Stimulated activated CD4-positive, alpha-beta T cell treated with anti-CD3 and anti-CD28 coated beads, TNF-alpha, amount 100 ng/mL, for 48 hours (primary cell): ENCODE measurements at regions not wholly inside any gene's neighbourhood (a gene's known extent, or its start where the extent isn't known, plus 50 kb on each side); places are given as distances from the start of the nearest gene placed in this dataset.
"Not testable (repeated sequence)": the region's sequence is repeated elsewhere in the genome, so short reads cannot be mapped to it uniquely, and the experiment has no call there.

ENCODE experiments used
- DNase-seq, 3 donors: peaks; one replicate each; pipeline ENCODE4 v3.0.0-alpha.2; 2020; ENCODE audit warnings: low read depth in 3 of 3

DNA sequence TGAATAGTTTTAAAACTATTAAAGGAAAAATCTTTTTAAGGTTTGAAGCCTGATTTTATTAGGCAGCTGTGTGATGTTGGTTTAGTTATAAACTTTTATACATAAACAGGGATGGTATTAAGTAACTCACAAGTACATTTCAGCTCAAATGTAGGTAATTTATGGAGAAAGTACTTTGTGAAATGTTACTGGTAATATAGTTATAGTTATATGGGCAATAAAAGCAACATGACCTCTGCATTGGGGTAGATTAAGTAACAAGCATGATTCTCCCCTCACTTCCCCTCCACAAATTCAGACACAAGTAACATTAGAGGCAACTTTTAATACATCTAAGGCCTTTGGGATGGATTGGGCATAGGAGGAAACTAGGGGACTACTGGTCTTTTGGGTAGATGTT, 154.3 kb upstream of the ID4 start:
- no peak for DNase-seq

DNA sequence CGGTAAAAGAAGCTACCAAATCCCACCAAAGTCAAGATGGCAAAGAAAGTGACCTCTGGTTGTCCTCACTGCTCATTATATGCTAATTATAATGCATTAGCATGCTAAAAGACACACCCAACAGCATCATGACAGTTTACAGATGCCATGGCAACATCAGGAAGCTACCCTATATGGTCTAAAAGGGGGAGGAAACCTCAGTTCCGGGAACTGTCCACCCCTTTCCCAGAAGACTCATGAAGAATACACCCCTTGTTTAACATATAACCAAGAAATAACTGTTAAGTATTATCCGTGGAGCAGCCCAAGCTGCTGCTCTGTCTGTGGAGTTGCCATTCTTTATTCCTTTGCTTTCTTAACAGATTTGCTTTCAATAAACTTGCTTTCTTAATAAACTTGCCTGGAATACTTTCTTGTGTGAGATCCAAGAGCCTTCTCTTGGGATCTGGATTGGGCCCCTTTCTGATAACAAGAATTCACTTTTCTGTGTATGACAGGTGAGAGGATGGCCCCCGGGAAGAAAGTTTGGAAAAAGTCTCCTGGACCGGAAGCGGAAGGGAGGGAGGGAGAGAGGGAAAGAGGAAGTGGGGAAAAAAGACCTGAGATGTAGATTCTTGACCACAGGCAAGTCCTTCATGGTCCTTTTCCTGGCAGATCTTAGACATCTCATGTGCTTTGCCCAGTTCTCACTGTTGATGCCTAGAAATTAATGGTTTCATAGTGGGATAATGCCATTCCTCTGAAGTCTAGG, 146.7 kb upstream of the ID4 start:
- DNase-seq, result no peak

DNA sequence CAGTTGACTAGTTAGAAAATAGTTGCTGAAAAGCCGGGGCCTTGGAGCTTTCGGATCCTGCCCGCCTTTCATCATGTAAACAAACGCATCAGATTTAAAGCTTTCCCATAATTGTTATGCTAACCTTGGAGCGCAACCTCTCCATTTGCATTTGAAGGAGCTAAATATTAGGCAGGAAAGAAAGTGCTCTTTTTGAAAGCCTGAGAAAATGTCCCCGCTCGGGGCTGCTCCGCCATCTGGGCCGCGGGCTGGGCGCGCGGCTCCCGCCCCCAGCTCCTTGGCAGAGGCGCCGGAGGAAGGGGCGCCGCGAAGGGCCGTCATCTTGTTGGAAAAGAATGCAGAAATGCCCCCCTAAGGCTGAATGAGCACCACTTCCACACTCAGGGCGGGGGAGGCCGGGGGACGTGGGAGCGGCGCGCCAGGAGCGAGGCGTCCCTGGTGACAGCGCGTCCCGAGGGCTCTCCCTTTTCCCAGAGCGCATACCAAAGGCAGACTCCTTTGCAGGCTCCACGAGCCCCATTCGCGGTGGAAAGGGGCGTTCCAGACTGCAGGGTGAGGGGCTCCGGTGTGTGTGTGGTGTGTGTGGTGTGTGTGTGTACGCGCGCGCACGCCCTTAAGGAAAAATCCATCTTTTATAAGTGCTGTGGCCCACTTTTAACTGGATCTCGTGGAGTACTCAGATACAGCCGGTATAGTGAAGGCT, 145.6 kb upstream of the ID4 start:
- DNase-seq, result no peak

DNA sequence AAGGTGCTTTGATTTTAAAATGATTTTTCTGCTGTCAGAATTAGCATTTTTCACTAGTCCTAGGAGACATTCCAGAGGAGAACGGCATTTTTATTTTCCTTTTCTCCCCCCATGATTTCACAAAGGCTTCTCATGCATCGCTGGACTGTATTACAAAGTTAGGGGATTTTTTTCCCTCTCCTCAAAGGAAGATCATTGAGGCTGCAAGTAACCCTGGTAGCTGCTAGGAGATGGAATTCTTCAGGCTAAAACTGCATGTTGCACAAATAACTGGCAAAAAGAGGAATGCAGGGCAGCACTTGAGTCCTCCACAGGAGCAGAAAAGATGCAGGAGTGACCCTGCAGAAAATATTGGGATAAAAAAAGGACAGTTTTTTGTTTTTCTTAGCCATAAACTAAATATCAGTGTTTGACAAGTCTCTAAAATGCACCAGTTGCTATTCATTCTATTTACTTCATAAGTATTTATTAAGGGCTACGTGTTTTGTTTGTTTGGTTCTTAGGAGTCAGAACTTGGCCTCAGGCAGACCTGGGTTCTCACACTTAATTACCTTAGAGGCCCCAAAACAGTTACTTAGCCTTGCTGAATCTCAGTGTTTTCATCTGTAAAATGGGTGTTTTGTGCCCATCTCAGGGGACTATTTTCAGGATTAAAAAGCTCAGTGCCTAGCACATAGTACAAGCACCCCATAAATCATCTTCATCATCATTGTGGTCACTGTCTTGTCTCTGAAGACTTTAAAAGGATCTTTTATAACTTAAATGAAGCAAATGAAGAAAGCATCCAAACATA, 144.5 kb upstream of the ID4 start:
- no peak for DNase-seq

DNA sequence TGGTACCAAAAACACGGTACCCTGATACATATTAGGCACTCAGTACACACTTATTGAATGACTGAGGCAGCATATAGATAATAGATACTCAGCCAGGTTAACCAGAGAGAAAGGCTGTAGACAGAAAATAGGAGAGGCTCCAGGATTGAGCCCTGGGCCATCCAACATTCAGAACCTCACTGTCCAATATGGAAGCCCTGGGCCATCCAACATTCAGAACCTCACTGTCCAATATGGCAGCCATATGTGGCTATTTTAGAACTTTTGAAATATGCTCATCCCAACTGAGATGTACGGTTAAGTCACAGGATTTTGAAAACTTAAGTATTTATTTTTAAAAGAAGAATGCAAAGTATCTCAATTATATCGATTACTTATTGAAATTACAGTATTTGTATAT, 142.5 kb upstream of the ID4 start:
- DNase-seq, result no peak

DNA sequence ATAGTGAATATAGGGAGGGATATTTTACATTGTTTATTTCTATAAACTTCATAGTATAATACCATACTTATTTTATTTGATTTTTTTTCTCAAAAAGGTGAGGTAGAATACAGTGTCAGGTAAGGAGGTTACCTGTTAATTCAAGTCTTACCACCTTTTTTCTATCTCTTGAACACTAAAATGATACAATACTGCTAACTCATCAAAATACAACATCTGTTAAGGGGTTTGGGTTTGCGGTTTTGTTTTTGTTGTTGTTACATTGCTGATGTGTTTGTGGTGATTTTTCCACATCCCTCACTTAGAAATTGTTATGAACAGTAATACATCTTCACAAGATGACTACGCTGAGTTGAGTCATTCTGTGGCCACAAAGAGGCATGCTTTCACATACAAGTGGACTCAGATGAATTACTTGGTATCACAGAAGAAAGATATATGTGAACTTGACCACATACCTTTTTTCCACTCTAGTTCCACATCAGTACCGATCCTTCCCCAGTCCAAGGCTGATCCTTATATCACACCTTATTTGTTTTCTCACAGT, 139.4 kb upstream of the ID4 start:
- DNase-seq, result no peak

DNA sequence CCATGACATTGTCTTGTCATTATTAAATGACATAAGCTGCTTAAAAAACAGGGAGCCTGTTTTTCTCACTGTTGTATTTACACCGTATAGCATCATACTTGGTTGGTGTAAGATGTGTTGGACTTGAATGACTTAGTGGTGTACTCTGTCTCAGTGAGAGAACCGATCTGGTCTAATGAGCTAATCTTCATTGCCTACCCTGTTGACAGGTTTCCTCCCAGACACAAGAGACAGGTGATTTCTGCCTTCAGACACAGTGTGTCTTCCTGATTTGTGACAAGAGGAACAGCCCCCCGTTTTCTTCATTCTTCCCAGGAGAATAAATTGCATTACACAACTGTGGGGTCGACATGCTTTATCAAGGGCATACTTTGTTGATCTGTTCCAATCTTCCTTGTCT, 137.2 kb upstream of the ID4 start:
- no peak for DNase-seq

DNA sequence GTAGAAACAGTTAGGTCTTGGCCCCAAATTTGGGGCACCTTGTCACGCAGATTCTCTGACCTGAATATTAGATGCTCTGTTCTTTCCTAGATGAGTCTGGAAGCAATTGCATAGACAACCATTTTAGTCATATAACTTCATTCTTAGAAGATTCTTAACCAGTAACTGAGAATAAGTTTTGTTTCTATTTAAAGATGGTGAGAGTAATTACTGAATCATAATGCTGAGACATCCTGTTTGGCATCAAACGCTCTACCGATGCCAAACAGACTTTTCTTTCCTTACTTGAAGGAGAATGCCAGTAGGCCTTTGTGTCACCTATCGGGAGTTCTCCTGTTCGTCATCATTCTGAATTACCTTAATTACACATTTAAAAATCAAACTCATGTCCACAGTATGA, 131.6 kb upstream of the ID4 start:
- DNase-seq, result no peak

DNA sequence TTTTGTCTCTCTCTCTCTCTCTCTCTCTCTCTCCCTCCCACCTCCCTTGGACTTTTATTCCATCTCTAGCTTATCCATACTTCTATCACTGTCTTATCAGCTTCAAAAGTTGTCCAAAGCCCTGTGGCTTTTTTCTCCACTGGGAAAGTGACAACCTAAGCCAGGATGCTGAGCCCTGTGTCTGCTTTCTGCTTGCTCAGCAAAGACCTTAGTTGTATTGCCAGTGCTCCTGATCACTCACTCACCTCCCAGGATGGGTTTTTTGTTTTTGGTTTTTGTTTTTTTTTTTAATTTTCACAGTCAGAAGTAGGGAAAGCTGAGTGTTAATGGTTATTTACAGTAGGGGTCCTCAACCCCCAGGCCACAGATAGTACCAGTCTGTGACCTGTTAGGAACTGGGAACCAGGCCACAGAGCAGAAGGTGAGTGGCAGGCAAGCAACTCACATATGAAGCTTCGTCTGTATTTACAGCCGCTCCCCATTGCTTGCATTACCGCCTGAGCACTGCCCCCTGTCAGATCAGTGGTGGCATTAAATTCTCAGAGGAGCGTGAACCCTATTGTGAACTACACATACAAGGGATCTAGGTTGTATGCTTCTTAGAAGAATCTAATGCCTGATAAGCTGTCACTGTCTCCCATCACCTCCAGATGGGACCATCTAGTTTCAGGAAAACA, 125.0 kb upstream of the ID4 start:
- DNase-seq, result no peak

DNA sequence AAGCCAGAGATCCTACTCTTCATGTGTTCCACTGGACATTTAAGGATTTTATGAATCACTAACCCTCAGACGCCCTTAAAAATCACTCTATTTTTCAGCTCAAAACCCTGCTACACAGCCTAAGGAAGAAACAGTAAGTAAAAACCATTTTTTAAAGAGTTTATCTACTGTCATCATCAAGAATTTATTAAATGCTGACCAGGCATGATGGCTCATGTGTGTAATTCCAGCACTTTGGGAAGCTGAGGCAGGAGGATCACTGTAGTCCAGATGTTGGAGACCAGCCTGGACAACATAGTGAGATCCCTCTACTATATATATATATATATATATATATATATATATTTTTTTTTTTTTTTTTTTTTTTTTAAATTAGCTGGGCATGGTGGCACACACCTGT, 124.2 kb upstream of the ID4 start:
- DNase-seq, result no peak

DNA sequence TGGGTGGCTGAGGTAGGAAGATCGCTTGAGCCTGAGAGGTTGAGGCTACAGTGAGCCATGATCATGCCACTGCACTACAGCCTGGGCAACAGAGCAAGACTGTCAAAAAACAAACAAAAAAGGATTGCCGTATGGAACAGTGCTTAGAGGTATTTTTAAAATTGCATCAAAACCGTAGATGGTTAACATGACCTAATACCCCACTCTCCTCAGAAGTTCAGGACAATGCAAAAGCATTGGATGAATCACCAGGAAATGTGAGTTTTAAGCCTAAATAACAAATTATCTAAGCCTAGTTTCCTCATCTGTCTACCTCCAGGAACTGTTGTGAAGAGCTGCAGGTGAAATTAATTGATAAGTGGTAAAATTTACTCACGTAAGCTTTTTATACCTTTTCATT, 123.8 kb upstream of the ID4 start:
- DNase-seq, result no peak

DNA sequence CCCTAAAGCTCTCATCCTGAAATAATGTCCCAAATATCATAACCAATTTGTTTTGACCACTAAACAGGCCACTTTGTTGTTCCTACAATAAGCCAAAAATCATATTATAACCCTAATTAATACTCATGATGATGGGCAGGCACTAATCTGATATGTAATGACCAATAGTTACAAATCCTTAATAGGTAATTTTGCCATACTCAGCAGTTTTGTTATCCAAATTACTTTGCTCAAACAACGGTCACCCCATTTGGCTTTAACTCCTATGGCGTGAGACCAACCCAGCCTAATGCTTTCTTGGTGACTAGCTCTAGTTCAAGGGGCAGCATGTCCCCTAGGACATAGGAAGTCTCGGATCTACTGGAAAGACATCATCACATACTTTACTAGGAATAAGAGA, 123.2 kb upstream of the ID4 start:
- DNase-seq, result no peak

DNA sequence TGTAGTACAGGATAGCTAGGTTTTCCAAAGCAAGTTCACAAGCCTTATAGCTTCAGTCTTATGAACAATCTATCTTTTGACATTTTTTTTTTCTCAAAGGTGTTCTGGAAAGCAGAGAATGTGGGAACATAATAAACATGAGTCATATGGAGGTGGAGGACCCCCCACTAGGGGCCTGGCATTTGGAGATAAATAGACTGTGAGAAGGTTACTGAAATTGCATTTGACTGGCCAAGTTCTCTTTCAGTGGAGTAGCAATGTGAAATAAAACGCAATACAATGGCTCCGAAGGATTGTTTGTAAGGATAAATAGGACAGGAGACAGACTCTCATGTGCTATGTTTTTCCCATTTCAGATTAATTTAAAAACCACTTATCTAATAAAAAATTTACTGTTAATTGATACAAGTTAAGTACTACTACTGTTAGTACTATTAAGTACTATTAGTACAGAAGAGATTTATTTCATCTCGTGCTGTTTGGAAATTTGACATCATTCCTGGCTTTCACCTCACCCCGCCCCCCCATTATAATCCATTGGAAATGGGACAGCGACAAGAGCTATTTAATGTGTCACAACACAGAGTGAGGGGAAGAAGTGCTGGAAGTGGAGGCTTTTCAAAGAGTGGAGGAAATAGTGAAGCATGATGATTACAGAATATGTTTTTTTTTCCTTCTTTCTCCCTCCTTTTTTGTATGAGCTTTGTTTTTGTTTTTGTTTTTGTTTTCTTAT, 122.6 kb upstream of the ID4 start:
- no peak for DNase-seq

DNA sequence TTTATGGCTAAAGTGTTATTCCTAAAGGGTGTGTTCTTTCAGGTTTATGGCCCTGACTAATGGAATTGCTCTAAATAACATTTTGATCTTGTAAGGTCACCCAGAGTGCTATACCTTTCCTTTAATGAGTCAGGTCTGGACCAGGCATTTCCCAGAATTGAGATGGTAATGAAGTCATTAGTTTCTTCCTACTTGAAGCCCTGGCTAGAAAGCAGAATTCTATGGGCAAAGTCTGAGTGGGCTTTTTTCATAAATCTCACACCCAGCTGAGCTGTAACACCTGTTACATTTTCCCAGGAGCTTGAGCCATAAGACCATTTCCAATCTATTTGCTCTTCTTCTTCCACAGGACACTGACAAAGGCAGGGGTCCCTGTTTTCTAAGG, 122.0 kb upstream of the ID4 start:
- no peak for DNase-seq

DNA sequence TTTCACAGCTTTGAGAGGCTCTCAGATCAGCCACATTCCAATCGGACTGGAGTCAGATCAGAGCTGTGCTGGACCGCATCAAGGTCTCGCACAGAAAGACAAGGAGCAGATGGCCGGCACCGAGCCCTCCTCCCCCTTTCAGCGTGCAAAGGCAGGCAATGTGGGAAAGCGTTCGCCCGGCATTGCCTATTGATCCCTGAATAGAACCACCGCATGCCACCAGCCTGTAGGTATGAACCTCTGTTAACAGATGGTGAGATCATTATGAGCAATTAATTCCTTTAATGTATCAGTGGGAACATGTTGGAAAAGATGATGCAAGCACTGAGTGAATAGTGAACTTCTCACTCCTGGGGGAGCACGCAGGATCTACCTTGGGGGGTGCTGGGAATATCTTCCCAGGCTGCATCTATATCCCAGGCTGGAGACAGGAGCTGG, 117.5 kb upstream of the ID4 start:
- no peak for DNase-seq

DNA sequence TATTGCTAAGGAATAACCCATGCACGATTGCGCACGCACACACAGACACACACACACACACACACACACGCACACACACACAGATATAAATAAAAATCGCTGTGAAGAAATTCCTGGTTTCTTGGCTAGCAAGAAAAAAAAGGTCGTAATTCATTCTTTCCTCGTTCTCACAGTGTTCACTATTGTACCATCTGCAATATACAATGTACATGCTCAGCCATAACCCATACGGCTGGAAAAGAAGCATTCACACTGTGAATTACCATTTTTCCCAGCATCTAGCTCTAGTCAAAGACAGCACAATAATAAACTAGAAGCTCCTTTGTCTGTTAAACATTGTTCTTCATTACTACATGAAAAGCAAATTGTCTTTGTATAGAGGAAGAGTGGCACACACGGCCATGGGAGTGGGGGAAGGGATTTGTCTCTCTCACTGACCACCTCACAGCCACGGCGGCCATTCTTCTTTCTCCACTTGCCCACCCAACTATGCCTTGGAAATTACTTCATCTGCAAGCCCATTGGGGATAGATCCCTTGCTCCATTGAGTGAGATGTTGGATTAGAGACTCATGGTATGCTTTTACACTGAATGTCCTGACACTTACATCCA, 115.3 kb upstream of the ID4 start:
- DNase-seq, result no peak

DNA sequence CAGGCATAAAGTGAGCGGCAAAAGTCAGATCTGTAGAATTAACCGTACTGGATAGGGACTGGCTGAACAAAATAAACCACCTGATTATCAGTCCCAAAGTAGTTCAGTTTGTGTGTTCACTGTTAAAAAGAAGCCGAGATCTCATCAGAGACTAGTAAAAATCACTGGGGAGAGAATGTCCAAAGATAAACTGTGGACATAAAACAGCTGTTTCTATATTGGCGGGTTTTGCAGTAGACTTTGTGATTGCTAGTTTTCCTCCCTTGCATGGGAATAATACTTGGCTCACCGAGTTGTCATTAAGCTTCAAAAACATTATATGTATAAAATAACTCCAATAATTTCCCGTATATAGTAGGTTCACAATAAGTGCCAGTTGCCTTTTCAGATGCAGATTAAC, 114.2 kb upstream of the ID4 start:
- DNase-seq, result no peak

DNA sequence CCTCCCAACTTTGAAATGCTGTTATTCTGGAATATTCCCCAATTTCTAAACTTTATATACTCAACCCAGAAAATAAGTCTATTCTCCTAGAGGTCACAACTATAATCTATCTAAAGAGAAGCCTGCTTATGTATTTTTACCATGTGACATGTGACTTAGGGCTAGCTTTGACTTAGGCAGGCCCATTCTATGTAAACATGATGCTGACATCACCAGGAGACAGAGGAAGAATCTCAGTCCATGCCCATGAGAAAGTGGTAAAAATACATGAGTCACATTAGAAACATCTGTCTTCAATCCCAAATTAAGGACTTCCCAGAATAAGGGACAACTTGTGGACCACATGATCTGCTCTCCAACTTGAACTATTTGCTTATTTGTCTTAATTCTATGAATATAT, 113.6 kb upstream of the ID4 start:
- DNase-seq, result no peak

DNA sequence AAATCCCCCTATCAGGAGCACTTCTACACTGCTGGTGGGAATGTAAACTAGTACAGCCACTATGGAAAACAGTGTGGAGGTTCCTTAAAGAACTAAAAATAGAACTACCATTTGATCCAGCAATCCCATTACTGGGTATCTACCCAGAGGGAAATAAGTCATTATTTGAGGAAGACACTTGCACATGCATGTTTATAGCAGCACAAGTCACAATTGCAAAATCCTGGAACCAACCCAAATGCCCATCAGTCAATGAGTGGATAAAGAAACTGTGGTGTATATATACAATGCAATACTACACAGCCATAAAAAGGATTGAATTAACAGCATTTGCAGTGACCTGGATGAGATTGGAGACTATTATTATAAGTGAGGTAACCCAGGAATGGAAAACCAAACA, 111.7 kb upstream of the ID4 start:
- not testable (repeated sequence) for DNase-seq

DNA sequence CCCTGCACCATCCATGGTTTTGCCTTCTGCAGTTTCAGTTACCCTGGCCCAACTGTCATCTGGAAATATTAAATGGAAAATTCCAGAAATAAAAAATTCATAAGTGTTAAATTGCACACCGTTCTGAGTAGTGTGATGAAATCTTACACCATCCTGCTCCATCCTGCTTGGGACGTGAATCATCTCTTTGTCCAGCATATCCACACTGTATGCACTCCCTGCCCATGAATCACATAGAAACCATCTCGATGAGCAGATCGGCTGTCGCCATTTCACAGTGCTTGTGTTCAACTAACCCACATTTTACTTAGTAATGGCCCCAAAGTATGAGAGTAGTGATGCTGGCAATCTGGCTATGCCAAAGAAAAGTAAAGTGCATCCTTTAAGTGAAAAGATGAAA, 105.9 kb upstream of the ID4 start:
- no peak for DNase-seq

DNA sequence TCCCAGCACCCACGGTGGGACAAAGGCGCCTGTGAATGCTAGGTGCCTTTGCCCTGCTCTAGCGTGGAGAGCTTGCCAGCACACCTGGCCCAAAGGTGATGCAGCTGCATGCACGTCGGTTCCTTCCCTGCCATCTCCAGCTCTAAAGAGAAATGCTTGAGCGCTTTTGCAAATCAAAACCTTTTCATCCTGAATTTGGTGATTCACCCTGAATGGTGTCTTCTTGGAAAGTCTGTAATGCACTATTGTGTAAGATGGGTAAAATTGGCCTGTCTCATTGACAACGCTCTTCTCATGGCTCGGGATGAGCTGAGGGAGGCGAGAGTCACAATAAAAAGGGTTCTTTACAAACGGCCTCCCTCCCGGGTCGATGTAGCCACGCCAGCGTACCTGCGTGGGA, 103.1 kb upstream of the ID4 start:
- DNase-seq, result no peak
